ENCODE measurements at regions not wholly inside any gene's neighbourhood (a gene's known extent, or its start where the extent isn't known, plus 50 kb on each side); places are given as distances from the start of the nearest gene placed in this dataset.

DNA sequence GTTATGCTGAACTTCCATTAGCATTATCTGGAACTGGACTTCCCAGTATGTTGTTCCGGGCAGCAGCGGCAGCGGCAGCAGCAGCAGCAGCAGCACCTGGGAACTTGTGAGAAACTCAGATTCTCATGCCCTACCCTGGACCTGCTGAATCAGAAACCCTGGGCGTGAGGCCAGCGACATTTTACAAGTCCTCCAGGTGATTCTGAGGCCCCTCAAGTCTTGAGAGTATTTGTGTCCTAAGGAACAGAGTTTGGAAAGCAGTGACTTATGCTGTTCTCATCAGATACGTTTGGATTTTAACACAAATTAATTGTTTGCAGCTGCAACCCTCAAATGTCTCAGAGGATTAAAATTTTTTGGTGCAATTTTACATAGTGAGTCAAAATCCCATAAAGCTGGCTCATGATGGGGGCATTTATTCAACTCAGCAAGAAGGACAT lies 157.2 kb upstream of the KAZN start:
- H3K9me3 Mint-ChIP-seq (ENCODE audit: low read depth): peaks cover 4% of the 10 kb centered on the region
- DNase-seq (ENCODE audit: low spot score): no peak
- H3K4me3 Mint-ChIP-seq (ENCODE audit: unreplicated experiment): no peak overlapping the region
- H3K36me3 Mint-ChIP-seq (ENCODE audit: low read depth): no peaks in the 10 kb centered on the region
- no peak overlapping the region for H3K27ac Mint-ChIP-seq (ENCODE audit: unreplicated experiment)
- TF ChIP-seq, protein P1, sequence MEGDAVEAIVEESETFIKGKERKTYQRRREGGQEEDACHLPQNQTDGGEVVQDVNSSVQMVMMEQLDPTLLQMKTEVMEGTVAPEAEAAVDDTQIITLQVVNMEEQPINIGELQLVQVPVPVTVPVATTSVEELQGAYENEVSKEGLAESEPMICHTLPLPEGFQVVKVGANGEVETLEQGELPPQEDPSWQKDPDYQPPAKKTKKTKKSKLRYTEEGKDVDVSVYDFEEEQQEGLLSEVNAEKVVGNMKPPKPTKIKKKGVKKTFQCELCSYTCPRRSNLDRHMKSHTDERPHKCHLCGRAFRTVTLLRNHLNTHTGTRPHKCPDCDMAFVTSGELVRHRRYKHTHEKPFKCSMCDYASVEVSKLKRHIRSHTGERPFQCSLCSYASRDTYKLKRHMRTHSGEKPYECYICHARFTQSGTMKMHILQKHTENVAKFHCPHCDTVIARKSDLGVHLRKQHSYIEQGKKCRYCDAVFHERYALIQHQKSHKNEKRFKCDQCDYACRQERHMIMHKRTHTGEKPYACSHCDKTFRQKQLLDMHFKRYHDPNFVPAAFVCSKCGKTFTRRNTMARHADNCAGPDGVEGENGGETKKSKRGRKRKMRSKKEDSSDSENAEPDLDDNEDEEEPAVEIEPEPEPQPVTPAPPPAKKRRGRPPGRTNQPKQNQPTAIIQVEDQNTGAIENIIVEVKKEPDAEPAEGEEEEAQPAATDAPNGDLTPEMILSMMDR (IDR thresholded peaks at IDR 0.05): no peak
- no peaks in the 10 kb centered on the region for H3K4me1 Mint-ChIP-seq (ENCODE audit: low read depth)
- no peaks in the 10 kb centered on the region for H3K27me3 Mint-ChIP-seq (ENCODE audit: low read depth)

DNA sequence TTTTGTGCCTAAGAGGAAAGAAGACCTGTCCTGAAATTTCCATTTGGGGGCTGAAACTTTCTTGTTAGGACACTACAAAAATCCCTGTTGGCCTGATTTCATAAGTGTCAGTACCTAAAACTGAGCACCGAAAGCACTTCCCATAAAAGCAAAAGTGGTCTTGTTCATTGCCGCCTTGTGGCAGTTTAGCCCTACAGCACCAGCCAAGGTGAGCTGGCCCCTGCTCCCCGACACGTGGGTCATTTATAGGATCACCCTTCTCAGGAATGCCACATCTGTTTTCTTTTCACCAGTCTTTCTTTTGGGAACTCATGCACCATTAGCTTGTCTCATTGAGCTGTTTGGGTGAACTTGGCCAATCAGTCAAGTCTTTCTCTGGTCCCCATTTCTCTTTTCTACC lies 155.8 kb upstream of the KAZN start:
- H3K9me3 Mint-ChIP-seq (ENCODE audit: low read depth): peaks cover 4% of the 10 kb centered on the region
- H3K4me1 Mint-ChIP-seq (ENCODE audit: low read depth): no peaks in the 10 kb centered on the region
- H3K4me3 Mint-ChIP-seq (ENCODE audit: unreplicated experiment): no peak overlapping the region
- H3K36me3 Mint-ChIP-seq (ENCODE audit: low read depth): no peaks in the 10 kb centered on the region
- TF ChIP-seq, protein P1 (IDR thresholded peaks at IDR 0.05): no peak
- DNase-seq (ENCODE audit: low spot score): no peak
- H3K27ac Mint-ChIP-seq (ENCODE audit: unreplicated experiment): no peak overlapping the region
- no peaks in the 10 kb centered on the region for H3K27me3 Mint-ChIP-seq (ENCODE audit: low read depth)

DNA sequence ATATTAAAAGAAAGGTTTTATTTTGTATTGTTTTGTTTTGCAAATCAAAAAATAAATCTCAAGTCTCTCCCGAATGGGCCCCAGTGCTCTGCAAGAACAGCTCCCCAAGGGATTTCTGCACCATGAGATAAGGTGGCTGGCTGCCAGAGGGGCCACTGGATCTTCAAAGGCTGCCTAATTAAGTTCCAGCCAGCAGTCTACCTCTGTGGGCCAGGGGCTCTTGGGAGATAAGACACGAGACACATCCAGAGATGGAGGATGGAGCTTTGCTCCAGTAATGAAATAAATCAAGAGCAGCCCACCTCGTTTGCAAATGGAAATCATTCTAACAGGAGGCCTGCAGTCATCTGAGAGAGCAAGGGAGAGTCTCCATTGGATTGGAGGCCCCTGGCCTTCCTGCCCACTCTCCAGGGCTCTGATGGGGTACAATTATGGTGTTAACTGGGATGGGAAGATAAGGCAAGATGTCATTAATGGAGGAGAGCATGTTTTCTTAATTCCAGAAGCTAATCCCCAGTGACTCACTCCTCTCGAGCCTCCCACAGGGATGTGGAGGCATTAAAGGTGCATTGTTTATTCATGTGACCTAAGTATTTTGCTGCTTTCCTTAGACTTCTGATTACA lies 155.2 kb upstream of the KAZN start:
- Mint-ChIP-seq H3K4me1 (ENCODE audit: low read depth) (no peaks in the 10 kb centered on the region), H3K27me3 (ENCODE audit: low read depth) (no peaks in the 10 kb centered on the region), H3K4me3 (ENCODE audit: unreplicated experiment) (no peak overlapping the region), H3K27ac (ENCODE audit: unreplicated experiment) (no peak overlapping the region), H3K36me3 (ENCODE audit: low read depth) (no peaks in the 10 kb centered on the region), H3K9me3 (ENCODE audit: low read depth) (peaks cover 4% of the 10 kb centered on the region)
- DNase-seq (ENCODE audit: low spot score): no peak
- TF ChIP-seq, protein P1 (IDR thresholded peaks at IDR 0.05): no peak

DNA sequence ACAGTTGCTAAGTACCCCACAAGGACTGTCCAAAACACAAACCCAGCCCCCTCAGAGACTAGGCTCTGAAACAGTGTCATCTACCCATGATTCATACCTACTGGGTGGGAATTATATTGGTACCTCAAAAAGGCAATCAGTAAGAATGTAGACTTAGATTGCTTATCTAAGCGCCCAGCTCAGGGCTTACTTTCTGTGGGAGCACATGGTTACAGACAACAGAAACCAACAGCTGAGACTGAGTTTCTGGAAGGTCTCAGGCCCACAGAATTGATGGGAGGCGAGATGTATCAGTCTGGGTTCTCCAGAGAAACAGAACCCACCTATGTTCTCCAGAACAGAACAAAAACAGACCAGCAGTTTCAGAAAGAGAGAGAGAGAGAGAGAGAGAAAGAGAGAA lies 147.3 kb upstream of the KAZN start:
- no peaks in the 10 kb centered on the region for H3K4me1 Mint-ChIP-seq (ENCODE audit: low read depth)
- H3K27ac Mint-ChIP-seq (ENCODE audit: unreplicated experiment): no peak overlapping the region
- TF ChIP-seq, protein P1 (IDR thresholded peaks at IDR 0.05): no peak
- no peaks in the 10 kb centered on the region for H3K9me3 Mint-ChIP-seq (ENCODE audit: low read depth)
- H3K36me3 Mint-ChIP-seq (ENCODE audit: low read depth): no peaks in the 10 kb centered on the region
- H3K4me3 Mint-ChIP-seq (ENCODE audit: unreplicated experiment): no peak overlapping the region
- no peak for DNase-seq (ENCODE audit: low spot score)
- H3K27me3 Mint-ChIP-seq (ENCODE audit: low read depth): no peaks in the 10 kb centered on the region

DNA sequence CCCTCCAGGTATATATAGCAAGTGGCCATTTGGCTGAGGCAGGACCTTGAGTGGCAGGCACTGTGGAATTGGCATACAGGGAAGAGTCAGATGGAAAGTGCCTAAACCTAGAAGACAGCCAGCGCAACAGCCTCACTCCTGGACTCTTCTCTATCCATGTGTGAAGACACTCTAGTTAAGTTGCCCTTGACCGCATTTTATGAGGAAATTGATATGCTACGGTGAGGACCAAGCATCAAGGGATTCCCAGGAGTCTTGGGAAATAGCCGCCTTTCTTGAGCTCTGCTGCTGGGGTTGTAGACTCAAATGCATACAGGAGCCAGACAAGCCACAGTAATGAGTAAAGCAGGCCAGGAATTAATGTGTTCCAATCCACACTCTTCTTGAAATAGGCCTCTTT lies 145.9 kb upstream of the KAZN start:
- DNase-seq (ENCODE audit: low spot score): no peak
- TF ChIP-seq, protein P1 (IDR thresholded peaks at IDR 0.05): no peak
- no peaks in the 10 kb centered on the region for H3K36me3 Mint-ChIP-seq (ENCODE audit: low read depth)
- no peaks in the 10 kb centered on the region for H3K27me3 Mint-ChIP-seq (ENCODE audit: low read depth)
- H3K27ac Mint-ChIP-seq (ENCODE audit: unreplicated experiment): no peak overlapping the region
- no peak overlapping the region for H3K4me3 Mint-ChIP-seq (ENCODE audit: unreplicated experiment)
- no peaks in the 10 kb centered on the region for H3K4me1 Mint-ChIP-seq (ENCODE audit: low read depth)
- peaks cover 4% of the 10 kb centered on the region for H3K9me3 Mint-ChIP-seq (ENCODE audit: low read depth)

All from chondrocyte (in vitro differentiated cells).